ENCODE measurements at regions not wholly inside any gene's neighbourhood (a gene's known extent, or its start where the extent isn't known, plus 50 kb on each side); places are given as distances from the start of the nearest gene placed in this dataset.

DNA sequence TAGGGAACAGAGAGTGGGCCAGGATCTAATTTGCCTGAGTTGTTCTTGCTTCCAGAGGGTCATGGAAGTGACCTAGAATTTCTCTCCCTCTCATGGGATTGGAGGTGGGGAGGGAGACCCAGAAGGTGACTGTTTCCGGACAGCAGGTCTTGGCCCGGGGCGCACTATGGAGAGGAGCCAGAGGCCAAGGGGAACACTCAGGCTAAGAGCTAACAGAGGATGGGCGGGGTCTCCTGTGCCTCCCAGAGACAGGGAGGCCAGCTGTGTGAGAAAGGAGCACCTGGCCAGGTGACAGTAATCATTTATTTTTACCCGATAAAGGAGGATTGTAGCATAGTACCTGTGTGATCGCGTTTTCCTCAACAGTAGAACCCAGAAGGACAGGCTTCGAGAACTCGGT lies 50.9 kb upstream of the ANKH start:
- Histone ChIP-seq H3K27me3 (no peaks in the 10 kb centered on the region), H3K4me3 (no peak overlapping the region), H3K9me3 (no peaks in the 10 kb centered on the region), H3K36me3 (no peaks in the 10 kb centered on the region)
- no peak for DNase-seq

Measured in MG63 (cell line).